GM21786 (cell line): ENCODE measurements at regions not wholly inside any gene's neighbourhood (a gene's known extent, or its start where the extent isn't known, plus 50 kb on each side); places are given as distances from the start of the nearest gene placed in this dataset.
"Not testable (repeated sequence)": the region's sequence is repeated elsewhere in the genome, so short reads cannot be mapped to it uniquely, and the experiment has no call there.

Experiments used
- ATAC-seq: cut with Tn5 transposase; IDR thresholded peaks from one replicate; pipeline ENCODE4 v1.9.1; 2021; ENCODE audit not compliant: unreplicated experiment

- no peak for ATAC-seq
Measured at GRCh38 chr5:96209829-96210228, 223.2 kb downstream of the PCSK1 start.

- ATAC-seq = no peak
Measured at GRCh38 chr5:96207420-96207819, 225.6 kb downstream of the PCSK1 start.

- no peak for ATAC-seq
Measured at GRCh38 chr5:96203761-96204160, 229.3 kb downstream of the PCSK1 start.

- ATAC-seq = no peak
Measured at GRCh38 chr5:96201503-96201902, 231.5 kb downstream of the PCSK1 start.

- no peak for ATAC-seq
Measured at GRCh38 chr5:96200641-96201040, 232.4 kb downstream of the PCSK1 start.

- ATAC-seq = no peak
Measured at GRCh38 chr5:96199713-96200183, 233.3 kb downstream of the PCSK1 start.

GRCh38 chr5:96198356-96199058 is 234.5 kb downstream of the PCSK1 start:
- no peak for ATAC-seq

GRCh38 chr5:96197767-96198166 is 235.3 kb downstream of the PCSK1 start:
- not testable (repeated sequence) for ATAC-seq

- no peak for ATAC-seq
Measured at GRCh38 chr5:96197347-96197746, 235.7 kb upstream of the ELL2 start.

GRCh38 chr5:96196890-96197289 is 235.2 kb upstream of the ELL2 start:
- no peak for ATAC-seq

- no peak for ATAC-seq
Measured at GRCh38 chr5:96196407-96196806, 234.8 kb upstream of the ELL2 start.

- no peak for ATAC-seq
Measured at GRCh38 chr5:96195123-96195522, 233.5 kb upstream of the ELL2 start.

GRCh38 chr5:96194593-96194992 is 232.9 kb upstream of the ELL2 start:
- no peak for ATAC-seq

- ATAC-seq = no peak
Measured at GRCh38 chr5:96193946-96194345, 232.3 kb upstream of the ELL2 start.

- no peak for ATAC-seq
Measured at GRCh38 chr5:96189987-96190386, 228.3 kb upstream of the ELL2 start.

GRCh38 chr5:96189028-96189826 is 227.6 kb upstream of the ELL2 start:
- no peak for ATAC-seq

- no peak for ATAC-seq
Measured at GRCh38 chr5:96187309-96188027, 225.8 kb upstream of the ELL2 start.

GRCh38 chr5:96184510-96184909 is 222.9 kb upstream of the ELL2 start:
- not testable (repeated sequence) for ATAC-seq

GRCh38 chr5:96180684-96181435 is 219.2 kb upstream of the ELL2 start:
- ATAC-seq = no peak

GRCh38 chr5:96177303-96177869 is 215.7 kb upstream of the ELL2 start:
- ATAC-seq = peak; percentile 68

GRCh38 chr5:96176022-96176421 is 214.4 kb upstream of the ELL2 start:
- no peak for ATAC-seq
